SK-N-DZ (cell line): ENCODE measurements at regions not wholly inside any gene's neighbourhood (a gene's known extent, or its start where the extent isn't known, plus 50 kb on each side); places are given as distances from the start of the nearest gene placed in this dataset.
"Not testable (repeated sequence)": the region's sequence is repeated elsewhere in the genome, so short reads cannot be mapped to it uniquely, and the experiment has no call there.

Experiments
- DNase-seq: peaks from one replicate; pipeline ENCODE4 v3.0.0-alpha.2; 2015; ENCODE audit warnings: low spot score

DNA sequence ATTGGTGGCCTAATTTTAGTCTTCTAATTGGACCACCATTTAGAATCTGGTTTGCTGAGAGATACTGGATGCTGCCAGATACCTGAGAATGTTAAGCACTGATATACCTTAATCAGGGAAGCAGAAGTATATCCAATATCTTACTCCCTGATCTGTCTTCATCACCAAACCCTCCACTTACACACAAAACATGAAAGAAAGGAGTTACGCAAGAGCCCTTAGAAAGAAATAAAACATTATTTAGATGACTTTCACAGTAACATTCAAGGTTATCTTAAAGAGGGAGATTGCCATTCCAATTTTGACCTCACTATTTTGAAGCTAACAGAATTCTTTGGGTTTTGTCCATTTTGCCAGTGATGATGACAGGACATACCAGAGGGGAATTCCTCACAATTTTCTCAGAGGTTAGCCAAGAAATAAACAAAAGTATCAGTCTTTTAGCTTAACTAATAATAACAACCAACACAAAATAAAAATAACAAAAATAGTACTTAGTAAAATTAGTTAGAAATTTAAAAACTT is 496.1 kb downstream of the NFIB start:
- no peak for DNase-seq

DNA sequence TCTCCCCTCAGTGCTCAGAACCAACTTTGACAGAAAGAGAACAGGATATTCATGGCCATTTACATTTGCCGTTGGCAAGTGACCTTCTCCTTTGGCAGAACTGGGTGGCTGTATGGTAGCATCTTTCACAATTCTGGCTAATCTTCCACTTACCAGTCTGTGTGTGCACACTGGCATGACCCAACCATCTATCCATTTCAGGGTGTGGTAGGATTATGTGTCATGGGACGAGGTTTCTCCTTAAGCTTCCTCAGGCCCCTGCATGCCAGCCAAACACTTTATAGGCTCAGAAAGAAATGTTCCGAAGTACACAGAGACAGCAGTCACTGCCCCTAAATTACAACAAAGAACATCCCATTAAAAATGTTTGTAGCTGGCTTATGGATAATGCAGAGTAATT is 497.1 kb downstream of the NFIB start:
- DNase-seq, result no peak

DNA sequence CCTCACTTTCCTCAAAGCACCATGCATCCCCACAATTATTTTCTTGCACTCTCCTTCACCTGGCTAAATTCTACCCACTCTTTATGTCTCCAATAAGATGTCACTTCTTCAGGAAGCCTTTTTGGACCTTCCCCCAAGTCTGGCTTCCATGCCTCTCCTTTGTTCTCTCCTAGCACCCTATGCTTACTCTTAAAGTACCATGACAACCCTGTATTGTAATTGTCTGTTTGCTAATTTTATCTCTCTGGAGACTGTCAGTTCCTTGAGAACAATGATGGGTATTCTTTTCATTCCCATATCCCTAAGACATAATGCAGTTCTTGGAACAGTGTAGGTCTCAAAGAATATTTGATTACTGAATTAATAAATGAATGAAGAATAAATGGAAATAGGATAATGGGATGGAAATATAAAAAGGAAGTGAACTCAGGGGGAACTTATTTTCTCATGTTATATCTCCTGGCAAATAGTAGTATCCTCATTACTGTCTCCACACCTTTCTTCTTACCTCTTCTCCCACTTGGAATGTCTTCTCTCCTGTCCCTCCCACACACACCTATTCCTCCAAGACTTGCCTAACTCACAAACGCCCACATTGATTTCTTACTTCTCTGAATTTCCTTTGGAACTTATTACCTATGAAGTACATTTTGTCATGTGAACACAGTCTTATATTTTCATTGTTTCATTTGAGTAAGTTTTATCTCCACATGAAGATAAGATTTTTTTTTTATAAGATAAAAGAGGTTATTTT is 499.1 kb downstream of the NFIB start:
- no peak for DNase-seq

DNA sequence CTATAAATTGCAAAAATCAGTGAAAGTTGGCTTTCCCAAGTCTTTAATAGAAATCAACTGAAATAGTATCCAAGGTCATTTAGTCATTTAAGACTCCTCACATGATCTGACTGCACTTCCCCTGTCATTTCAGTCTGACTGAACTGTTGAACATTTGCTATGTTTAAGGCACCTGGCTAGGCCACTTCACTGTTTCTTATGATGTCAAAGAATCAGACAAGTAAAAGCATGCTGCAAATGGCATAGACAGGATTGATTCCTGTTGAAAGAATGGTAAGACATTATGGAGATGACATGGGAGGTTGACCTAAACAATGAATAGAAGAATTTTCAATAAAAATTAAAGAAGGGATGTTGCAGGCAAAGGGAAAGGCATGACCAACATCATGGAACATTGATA is 502.1 kb downstream of the NFIB start:
- no peak for DNase-seq

DNA sequence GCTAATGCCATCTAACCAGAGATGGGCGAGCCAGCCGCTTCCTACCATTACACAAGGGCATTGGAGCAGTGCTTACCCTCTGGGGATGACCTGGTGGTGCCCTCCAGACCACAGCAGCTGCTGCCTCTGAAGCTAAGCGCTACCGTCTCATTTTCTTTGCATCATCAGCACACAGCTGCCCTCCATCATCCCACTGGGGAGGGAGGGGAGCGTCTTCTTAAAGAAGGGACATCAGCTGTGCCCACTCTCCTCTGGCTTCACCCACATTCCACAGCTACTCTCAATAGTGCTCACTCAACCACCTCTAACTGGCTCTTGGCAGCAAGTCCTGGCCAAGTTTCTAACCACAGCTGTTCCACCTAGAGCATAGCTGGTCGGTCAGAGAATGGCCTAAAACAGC is 503.4 kb downstream of the NFIB start:
- DNase-seq, result no peak

DNA sequence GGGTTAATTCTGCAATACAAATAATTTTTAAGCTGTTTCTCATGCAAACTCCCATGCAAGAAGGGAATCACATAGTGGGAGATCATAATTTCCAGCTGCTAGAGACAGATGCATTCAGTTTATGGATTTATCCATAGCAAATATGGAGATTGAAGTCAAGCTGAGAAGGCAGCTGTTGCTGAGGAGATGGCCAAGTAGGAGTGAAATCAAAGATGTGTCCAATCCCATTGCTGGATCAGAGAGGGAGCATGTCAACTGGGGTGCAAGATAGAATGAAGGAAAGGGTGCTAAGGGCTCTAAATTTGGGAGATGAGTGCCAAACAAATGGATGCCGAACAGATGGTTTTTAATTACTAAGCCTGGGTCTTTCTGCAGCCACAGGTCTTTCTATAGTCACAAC is 504.5 kb downstream of the NFIB start:
- no peak for DNase-seq

DNA sequence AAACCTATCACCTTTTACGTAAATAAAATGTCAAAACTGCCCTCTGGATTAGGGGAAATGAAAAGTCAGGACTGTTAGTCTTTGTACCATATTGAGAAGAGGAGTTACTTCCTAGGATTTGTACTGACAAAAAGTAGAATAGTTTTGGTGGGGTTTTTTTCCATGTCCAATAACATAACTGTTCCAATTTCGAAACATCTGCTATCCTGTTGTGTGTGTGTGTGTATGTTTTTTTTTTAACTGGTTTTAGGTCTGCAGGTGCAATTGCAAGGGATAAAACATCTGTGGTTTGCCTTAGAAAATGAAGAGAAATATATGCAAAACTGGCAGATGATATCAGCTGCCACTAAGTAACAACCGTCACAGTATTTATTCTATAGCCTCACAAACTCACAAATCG is 506.8 kb downstream of the NFIB start:
- DNase-seq, result no peak

DNA sequence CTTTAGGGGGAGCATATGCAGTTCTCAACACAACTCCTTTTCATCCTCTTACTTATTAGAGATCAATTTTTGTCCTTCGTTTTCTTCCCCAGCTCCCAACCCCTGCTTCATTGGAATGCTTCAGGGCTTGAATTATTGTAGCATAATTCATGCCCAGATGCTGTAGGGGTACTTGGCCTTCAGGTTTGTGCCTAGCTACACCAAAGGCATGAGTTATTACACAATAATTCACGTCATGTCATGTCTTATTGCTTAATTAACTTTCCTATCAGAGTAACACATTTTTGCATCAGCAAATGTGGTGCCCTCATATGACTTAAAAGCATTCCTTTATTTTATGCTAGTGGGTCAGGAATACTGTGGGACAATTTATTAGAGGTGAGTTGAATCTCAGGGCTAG is 507.2 kb downstream of the NFIB start:
- no peak for DNase-seq

DNA sequence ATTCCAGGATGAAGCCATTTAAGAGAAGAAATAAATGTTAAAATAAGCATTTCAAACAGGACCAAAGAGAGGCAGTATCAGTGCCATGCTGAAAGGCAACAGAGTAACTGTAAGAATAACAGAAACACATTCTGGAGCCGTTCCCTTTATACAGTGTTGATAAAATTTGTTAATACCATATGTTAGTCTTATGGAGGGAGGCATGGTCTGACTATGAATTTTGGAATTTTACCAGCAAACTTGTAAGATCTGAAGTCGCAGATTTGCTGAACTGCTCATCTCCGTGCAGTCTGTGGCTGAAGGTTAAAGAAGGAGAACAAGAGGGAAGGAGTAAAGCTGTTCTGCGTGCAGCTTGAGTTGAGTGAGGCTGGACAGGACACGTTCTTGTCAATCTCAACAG is 508.4 kb downstream of the NFIB start:
- DNase-seq, result no peak

DNA sequence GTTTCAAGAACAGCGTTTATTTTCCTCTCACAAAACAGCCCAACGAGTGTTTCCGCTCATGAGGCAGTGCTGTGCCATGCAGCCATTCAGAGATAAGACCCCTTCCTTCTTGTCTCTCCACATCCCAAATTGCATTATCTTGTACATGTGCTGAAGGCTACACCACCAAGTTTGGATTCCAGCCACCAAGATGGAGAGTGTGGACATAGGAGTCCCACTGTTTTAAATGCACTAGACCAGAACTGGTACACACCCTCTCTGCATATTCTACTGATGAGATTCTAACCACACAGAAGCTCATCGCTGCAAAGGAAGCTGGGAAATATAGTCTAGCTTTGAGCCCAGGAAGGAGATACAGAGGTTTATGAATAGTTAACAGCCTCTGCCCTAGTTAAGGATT is 509.4 kb downstream of the NFIB start:
- no peak for DNase-seq

DNA sequence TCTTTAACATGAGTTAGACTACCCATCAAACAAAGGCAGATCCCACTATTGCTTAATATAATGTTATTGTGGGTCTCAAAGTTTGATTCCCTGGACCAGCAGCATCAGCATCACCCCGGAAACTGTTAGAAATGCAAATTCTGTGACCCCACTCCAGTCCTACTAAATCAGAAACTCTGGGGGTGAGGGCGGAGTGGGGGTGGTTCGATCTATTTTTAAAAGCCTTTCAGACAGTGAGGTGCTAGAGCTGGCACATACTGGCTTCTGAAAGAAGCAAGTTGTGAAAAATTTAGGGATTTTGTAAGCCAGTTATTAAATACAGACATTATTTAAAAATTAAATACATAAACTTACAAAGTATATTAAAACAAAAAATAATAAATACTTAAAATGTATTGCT is 513.2 kb downstream of the NFIB start:
- no peak for DNase-seq

DNA sequence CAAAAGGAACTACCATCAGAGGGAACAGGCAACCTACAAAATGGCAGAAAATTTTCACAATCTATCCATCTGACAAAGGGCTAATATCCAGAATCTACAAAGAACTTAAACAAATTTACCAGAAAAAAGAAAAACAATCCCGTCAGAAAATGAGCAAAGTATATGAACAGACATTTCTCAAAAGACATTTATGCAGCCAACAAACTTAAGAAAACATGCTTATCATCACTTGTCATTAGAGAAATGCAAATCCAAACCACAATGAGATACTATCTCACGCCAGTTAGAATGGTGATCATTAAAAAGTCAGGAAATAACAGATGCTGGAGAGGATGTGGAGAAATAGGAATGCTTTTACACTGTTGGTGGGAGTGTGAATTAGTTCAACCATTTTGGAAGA is 516.2 kb downstream of the NFIB start:
- DNase-seq, result not testable (repeated sequence)

DNA sequence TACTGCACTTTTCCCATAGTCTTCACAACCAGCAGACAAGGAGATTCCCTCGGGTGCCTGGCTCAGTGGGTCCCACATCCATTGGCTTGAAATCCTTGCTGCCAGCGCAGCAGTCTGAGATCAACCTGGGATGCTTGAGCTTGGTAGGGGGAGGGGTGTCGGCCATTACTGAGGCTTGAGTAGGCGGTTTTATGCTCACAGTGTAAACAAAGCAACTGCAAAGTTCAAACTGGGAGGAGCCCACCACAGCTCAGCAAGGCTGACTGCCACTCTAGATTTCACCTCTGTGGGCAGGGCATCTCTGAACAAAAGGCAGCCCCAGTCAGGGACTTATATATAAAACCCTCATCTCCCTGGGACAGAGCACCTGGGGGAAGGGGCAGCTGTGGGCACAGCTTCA is 512.3 kb upstream of the MPDZ start:
- DNase-seq, result no peak

DNA sequence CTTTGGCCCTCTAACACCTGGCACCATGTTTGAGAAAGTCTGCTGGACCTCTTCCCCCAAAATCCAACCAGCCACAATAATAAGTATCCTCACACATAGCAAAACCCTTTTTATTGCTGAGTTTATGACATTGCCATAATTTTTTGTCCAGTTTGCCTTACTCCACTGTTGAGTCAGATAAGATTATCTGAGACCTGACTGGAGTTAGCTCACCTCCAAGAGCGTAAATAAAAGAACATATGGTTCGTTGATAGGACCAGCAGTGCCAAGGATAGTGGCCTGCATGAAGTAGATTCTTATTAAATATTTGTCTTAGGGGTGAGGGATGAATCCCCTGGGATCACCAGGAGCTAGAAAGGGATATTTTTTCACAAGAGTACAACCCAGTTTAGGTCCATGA is 510.6 kb upstream of the MPDZ start:
- no peak for DNase-seq

DNA sequence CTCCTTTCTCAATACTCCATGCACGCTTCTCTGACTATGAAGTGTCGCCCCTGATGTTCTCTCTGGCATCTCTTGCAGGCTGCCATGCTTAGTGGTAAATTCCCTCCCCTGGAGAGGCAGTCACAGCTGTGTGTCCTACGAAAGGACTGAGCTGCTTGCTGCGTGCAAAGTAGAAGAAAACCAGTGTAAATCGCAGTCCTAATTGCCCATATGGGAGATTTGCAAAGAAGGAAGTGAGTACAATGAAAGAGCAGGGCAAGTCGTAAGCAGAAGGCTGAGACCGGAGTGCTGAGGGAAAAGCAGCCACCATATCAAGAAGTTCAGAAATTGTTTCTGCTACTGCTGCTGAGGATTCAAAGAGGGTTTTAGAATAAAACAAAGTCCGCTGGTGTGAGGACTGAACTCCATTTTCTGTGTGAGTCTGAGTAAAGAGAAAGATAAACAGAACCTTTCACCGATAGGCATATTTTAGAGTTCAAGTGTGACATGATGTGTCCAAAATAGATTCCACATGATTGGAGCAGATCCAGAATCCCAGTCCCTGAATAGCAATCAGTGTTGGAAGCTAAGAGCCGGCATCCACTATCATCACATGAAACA is 507.8 kb upstream of the MPDZ start:
- no peak for DNase-seq

DNA sequence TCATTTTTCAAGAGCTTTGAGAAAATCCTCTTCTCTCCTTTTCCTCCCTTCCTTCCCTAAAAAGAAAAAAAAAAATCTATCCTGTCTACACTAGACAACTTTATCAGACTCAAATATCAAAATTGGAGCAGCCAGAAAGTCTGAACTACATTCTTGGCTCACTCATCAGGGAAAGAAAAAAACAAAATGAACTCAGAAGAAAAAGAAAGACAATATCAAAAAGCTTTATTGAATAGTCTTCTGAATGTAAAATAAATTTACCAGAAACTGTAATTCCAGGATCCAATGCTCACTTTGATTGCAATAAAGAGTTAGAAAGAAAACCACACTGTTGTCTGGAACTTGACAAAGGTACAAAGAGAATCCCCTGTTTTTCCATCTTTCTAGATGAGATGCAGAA is 507.2 kb upstream of the MPDZ start:
- DNase-seq, result no peak

DNA sequence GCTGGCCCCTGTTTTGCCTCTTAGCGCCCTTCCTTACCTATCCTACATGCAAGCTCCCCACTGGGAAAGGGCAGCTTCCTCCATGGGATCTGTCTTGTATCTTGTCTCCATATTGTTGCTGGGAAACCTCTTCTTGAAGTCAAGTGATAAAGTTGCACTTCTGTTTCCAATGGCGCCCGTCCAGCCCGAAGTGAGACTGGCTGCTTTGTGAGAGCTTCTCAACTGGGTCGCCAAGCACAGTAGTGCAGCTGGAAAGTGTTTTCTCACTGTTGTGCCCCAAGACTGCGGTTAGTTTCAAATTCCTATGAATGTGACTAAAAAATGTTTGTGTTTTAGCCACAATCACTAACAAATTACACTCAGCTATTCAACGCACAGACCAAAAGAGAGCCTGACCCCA is 506.6 kb upstream of the MPDZ start:
- no peak for DNase-seq

DNA sequence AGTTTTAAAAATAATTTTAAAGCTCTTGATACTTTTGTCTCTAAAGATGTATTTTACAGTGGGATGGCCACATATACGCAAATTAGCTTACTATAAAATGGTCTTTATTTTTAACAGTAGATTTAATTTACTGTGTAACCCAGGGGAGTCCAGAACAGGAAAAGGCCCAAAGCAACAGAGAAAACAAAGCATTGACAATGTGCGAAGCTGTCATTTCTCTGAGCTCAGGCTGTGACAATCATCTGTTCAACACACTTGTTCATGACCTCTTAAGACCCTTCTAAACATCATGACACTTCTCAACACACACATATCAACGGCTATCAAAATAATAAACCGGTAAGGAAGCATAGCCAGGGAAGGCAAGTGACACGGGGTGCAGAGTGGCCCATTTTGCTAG is 499.6 kb upstream of the MPDZ start:
- no peak for DNase-seq

DNA sequence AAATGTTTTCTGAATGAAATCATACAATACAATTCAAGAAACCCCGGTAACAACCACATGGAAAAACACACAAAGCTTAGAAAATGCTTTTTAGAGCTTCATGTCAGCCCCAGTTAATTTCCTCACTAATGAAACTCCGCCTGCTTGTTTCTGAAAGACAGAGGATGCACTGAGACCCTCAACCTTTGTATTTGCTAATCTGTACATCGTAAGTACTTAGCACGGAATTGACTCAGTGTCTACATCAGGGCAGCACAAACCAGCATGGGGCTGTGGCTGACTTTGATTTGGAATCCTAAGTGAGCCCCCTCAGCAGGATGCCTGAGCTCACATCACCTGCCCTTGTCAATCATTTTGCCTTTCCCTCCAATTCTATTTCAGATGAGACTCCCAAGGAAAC is 499.1 kb upstream of the MPDZ start:
- no peak for DNase-seq

DNA sequence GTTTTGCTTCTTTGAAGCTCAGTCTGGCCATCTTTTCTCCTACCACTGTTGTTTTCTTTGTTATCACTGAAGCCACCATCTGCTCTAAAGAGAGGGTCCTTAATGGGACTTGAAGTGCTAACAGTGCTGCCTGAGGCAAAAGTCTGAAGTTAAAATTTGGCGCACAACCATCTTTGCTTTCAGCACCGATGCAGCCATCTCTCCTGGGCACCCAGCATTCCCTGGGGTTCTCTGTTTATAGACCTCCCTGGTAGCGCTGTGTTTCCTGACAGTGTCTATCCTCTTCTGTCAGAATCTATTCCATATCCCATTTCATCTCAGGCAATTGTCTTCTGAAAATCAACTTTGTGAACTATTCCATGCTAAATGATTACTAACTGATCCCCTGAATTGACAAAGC is 491.5 kb upstream of the MPDZ start:
- no peak for DNase-seq

DNA sequence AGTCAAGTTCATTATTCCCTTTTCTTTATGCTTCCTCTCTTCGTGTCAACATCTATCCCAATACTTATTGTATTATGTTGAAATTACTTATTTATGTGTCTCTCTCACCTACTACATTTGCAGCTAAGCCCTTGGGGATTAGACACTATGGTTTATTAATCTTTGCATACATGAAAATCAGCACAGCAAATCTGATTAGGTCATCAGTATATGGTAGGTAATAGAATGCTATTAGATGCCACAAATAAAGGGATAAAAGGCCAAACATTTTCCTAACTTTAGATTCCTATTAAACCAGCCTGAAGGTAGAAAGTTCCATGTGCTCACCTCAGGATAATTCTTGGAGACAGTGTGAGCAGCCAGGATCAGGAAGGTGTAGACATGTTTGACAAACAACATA is 490.1 kb upstream of the MPDZ start:
- DNase-seq, result no peak

DNA sequence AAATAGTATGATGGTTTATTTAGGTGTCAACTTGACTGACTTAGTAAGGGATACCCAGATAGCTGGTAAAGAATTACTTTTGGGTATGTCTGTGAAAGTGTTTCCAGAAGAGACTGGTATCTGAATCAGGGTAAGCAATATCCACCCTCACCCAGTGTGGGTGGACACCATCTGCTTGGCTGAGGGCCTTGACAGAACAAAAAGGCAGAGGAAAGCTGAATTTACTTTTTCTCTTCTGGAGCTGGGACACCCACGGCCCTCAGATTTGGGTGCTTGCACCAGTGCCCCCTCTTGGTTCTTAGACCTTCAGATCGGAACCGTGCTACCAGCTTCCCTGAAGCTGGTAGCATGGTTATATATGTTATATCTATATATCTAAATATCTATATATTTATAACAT is 489.5 kb upstream of the MPDZ start:
- DNase-seq, result no peak

DNA sequence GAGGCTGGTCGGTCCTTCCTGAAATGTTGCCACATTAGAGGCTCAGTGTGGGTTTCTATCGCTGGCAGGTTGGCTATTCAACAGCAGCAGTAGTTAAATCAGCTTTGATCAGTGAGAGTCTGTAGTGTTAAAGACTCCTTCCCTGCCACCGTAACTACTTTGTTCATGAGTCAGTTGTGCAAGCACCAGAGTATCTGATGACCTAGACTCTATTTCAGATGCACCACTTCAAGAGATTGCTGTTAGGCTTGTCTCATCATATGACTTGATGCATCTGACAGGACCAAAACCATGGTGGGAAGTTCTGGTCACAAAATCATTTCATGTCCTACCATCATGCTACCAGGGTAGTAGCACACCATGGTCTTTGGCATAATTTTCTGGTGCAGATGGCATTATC is 482.7 kb upstream of the MPDZ start:
- no peak for DNase-seq

DNA sequence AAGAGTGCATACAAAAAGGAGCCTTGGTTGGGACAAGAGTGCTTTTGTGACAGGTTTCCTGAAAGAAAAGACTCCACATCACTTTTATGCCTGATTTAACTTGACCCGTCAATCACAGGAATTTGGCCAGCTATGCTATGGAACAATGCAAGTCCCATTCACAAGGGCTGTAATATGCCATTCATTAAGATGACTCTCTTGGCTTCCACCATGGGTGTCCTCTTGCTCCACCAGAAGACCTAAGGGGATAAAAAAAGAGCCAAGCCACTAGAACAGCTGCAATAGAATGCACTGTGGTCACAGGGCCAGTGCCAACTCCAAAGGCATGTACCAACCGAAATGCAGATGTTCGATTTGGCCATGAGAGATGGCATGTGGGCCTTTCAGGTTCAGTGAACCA is 480.1 kb upstream of the MPDZ start:
- DNase-seq, result no peak
